Loucy (cell line): ENCODE measurements at regions not wholly inside any gene's neighbourhood (a gene's known extent, or its start where the extent isn't known, plus 50 kb on each side); places are given as distances from the start of the nearest gene placed in this dataset.

Experiments
- H2AFZ ChIP-seq: fragments of 200-600 bp; sonication (generic); 2 replicates; pipeline ENCODE4 v1.6.0; 2016; ENCODE audit warnings: antibody characterized with exemption, mild to moderate bottlenecking, low read length, moderate library complexity
- H3F3A ChIP-seq: fragments of 200-600 bp; 2 replicates; pipeline ENCODE4 v1.6.0; 2016; ENCODE audit warnings: antibody characterized with exemption, low read depth, mild to moderate bottlenecking
- H3K27me3 ChIP-seq: fragments of 200-600 bp; sonication (generic); 2 replicates; pipeline ENCODE4 v1.6.1; 2014; ENCODE audit warnings: low read length, mild to moderate bottlenecking; ENCODE audit not compliant: insufficient read depth, poor library complexity, severe bottlenecking
- H3K36me3 ChIP-seq: fragments of 200-600 bp; sonication (generic); 2 replicates; pipeline ENCODE4 v1.6.1; 2016; ENCODE audit warnings: low read length; ENCODE audit not compliant: insufficient read depth
- H3K4me1 ChIP-seq: fragments of 200-600 bp; sonication (generic); 2 replicates; pipeline ENCODE4 v1.5.1; 2014; ENCODE audit warnings: low read length, mild to moderate bottlenecking; ENCODE audit not compliant: insufficient read depth, poor library complexity, severe bottlenecking
- H3K4me2 ChIP-seq: fragments of 200-600 bp; sonication (generic); 2 replicates; pipeline ENCODE4 v1.6.0; 2014; ENCODE audit warnings: antibody characterized with exemption, low read length, low read depth, mild to moderate bottlenecking; ENCODE audit not compliant: poor library complexity, severe bottlenecking
- H3K4me3 ChIP-seq: fragments of 200-600 bp; sonication (generic); 2 replicates; pipeline ENCODE4 v1.5.1; 2014; ENCODE audit warnings: low read length, mild to moderate bottlenecking, mixed read lengths; ENCODE audit not compliant: poor library complexity, severe bottlenecking
- H3K79me2 ChIP-seq: fragments of 200-600 bp; sonication (generic); 2 replicates; pipeline ENCODE4 v1.6.1; 2014; ENCODE audit warnings: low read length; ENCODE audit not compliant: insufficient read depth
- H3K9ac ChIP-seq: fragments of 200-600 bp; sonication (generic); 2 replicates; pipeline ENCODE4 v1.6.0; 2014; ENCODE audit warnings: mild to moderate bottlenecking, low read depth, low read length, moderate library complexity; ENCODE audit not compliant: poor library complexity, severe bottlenecking
- H3K9me2 ChIP-seq: fragments of 200-600 bp; sonication (generic); replicated peaks from 2 replicates; pipeline ENCODE4 v1.6.1; 2016; ENCODE audit warnings: low read depth, low read length, mixed read lengths
- H3K9me3 ChIP-seq: fragments of 200-600 bp; sonication (generic); 2 replicates; pipeline ENCODE4 v1.6.1; 2014; ENCODE audit warnings: mild to moderate bottlenecking, antibody characterized with exemption, low read length, low read depth; ENCODE audit not compliant: insufficient read depth
- H4K20me1 ChIP-seq: fragments of 200-600 bp; sonication (generic); 2 replicates; pipeline ENCODE4 v1.6.0; 2014; ENCODE audit warnings: antibody characterized with exemption, low read length, mild to moderate bottlenecking; ENCODE audit not compliant: insufficient read depth, poor library complexity, severe bottlenecking
- CTCF ChIP-seq: fragments of 200-600 bp; sonication (generic); conservative IDR thresholded peaks from 2 replicates; pipeline ENCODE4 v1.5.1; 2014; ENCODE audit warnings: mild to moderate bottlenecking, antibody characterized with exemption, low read length
- EZH2phosphoT487 ChIP-seq: fragments of 200-600 bp; IDR thresholded peaks from 2 replicates; pipeline ENCODE4 v1.6.1; 2018; ENCODE audit warnings: antibody characterized with exemption, mild to moderate bottlenecking, moderate library complexity, borderline replicate concordance

- H3K9me3 ChIP-seq = no peaks in the 10 kb centered on the region
- H3K4me2 ChIP-seq = no peak overlapping the region
- H4K20me1 ChIP-seq = no peaks in the 10 kb centered on the region
- TF ChIP-seq EZH2phosphoT487 (no peak), CTCF (no peak)
- H3K4me1 ChIP-seq = no peaks in the 10 kb centered on the region
- no peak overlapping the region for H2AFZ ChIP-seq
- H3K9me2 ChIP-seq = no peaks in the 10 kb centered on the region
- H3K79me2 ChIP-seq = no peaks in the 10 kb centered on the region
- H3K9ac ChIP-seq = no peak overlapping the region
- H3K27me3 ChIP-seq = no peaks in the 10 kb centered on the region
- H3K4me3 ChIP-seq = no peak overlapping the region
- no peaks in the 10 kb centered on the region for H3F3A ChIP-seq
- H3K36me3 ChIP-seq = no peaks in the 10 kb centered on the region
Observed at GRCh38 chr10:54993148-54993547, 192.1 kb upstream of the PCDH15 start.

DNA sequence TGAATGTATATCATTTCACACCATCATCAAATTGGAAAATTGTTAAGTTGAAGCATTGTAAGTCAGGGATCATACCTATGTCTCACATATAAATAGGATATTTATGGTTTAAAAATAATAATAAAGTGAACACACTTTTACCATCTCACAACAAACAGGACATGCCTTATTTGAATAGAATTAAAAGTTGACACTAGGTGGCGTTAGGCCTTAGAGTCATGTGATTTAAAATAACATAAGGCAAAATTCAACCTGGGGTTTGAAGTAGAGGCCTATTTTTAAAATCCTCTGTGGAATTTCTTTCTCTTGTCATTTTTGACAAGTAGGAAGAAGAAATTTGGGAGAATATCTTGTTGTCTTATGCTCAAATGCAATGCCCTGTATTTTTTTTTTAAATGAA lies 184.7 kb upstream of the PCDH15 start:
- Histone ChIP-seq H3K79me2 (no peaks in the 10 kb centered on the region), H3K9ac (no peak overlapping the region), H3K9me3 (no peaks in the 10 kb centered on the region), H3K4me2 (no peak overlapping the region), H3F3A (no peaks in the 10 kb centered on the region), H3K4me3 (no peak overlapping the region), H3K4me1 (no peaks in the 10 kb centered on the region), H3K27me3 (no peaks in the 10 kb centered on the region), H3K9me2 (no peaks in the 10 kb centered on the region), H4K20me1 (no peaks in the 10 kb centered on the region), H2AFZ (no peak overlapping the region), H3K36me3 (no peaks in the 10 kb centered on the region)
- TF ChIP-seq EZH2phosphoT487 (no peak), CTCF (peak; percentile 66)

- no peak overlapping the region for H3K4me3 ChIP-seq
- no peaks in the 10 kb centered on the region for H4K20me1 ChIP-seq
- H3K79me2 ChIP-seq = no peaks in the 10 kb centered on the region
- no peaks in the 10 kb centered on the region for H3K4me1 ChIP-seq
- H3F3A ChIP-seq = no peaks in the 10 kb centered on the region
- H3K9me3 ChIP-seq = no peaks in the 10 kb centered on the region
- H3K9ac ChIP-seq = no peak overlapping the region
- TF ChIP-seq EZH2phosphoT487 (no peak), CTCF (no peak)
- H3K4me2 ChIP-seq = no peak overlapping the region
- H3K27me3 ChIP-seq = no peaks in the 10 kb centered on the region
- no peaks in the 10 kb centered on the region for H3K36me3 ChIP-seq
- H2AFZ ChIP-seq = no peak overlapping the region
- no peaks in the 10 kb centered on the region for H3K9me2 ChIP-seq
Observed at GRCh38 chr10:54983255-54983654, 182.2 kb upstream of the PCDH15 start.
